ENCODE measurements at regions not wholly inside any gene's neighbourhood (a gene's known extent, or its start where the extent isn't known, plus 50 kb on each side); places are given as distances from the start of the nearest gene placed in this dataset.

DNA sequence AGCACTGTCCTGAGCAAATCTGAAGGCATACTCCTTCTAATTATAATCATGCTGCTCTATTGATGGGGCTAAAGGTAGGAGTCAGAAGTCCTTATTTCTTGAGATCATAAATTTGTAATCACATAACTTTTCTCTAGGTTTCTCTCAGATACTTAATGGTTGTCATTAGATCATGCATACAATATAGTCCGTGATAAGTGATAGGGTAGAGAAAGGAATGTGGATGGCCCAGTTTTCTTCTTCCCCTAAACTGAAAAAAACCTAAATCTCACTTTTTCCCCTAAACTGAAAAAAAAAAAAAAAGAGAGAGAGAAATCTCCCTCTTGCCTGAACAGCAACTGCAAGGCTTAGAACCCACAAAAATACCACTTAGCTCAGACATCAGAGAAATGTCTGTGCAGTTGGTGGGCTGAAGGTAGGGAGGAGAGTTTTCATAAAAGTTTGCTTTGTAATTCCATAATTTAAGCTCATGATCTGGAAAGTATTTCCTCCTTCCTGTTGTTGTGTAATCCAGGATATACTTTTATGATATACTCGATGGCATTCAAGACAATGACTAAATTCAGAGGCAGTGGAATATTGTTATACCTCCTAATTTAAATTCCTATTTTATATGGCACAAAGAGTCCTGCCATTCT lies 79.3 kb upstream of the ITPRID2 start:
- DNase-seq (no peak), ATAC-seq (ENCODE audit: poor library complexity) (no peak)
- Histone ChIP-seq H3K9me3 (ENCODE audit: control insufficient read depth in 1 of 2, insufficient read depth in 1 of 2, low read length in 2 of 2) (no peaks in the 10 kb centered on the region), H3K27ac (ENCODE audit: low read depth in 1 of 2, low read length in 2 of 2) (no peak overlapping the region), H3K4me1 (ENCODE audit: insufficient read depth, low read length) (no peaks in the 10 kb centered on the region), H3K27me3 (ENCODE audit: control insufficient read depth in 1 of 2, insufficient read depth in 2 of 2, low read length in 2 of 2) (peaks cover 0 to 7% of the 10 kb centered on the region in 2 experiments), H3K4me3 (ENCODE audit: low read length) (no peak overlapping the region), H3K36me3 (ENCODE audit: insufficient read depth, low read length) (no peaks in the 10 kb centered on the region)
- no peak for TF ChIP-seq CTCF (IDR thresholded peaks at IDR 0.05)
- Mint-ChIP-seq H3K27ac (no peak overlapping the region), H3K4me1 (ENCODE audit: low read depth) (peaks cover 13% of the 10 kb centered on the region), H3K4me3 (no peak overlapping the region), H3K9me3 (no peaks in the 10 kb centered on the region), H3K36me3 (ENCODE audit: low read depth) (no peaks in the 10 kb centered on the region), H3K27me3 (no peaks in the 10 kb centered on the region)
- intact Hi-C loops (cut with DNase I, micrococcal nuclease), result no loop called here
- CTCF ChIA-PET, result no interaction called here
- POLR2A ChIA-PET, result interaction anchor here (0.6 kb wide), 1 partner anchor 1867 kb away, joined by 7 read pairs; no protein-coding TSS in a partner anchor

DNA sequence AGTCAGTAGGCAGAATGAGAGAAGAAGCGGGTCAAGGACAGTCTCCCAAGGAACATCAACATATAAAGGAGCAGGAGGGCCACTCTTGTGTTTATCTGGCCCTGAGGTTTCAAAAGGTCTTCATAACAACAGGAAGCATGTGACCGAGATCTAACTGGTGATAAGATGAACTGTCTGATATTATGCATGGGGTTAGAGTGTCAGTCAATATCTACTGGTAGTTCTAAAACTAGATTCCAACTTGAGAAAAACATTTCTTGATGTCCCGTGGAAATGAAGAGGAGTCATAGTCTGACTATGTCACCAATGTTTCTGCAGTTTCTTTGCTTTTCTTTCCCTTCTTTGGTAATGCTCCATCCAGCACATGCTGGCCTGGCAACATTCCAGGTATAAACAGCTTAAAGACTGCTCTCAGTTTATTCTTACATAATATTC lies 77.5 kb upstream of the ITPRID2 start:
- Histone ChIP-seq H3K4me1 (ENCODE audit: insufficient read depth, low read length) (no peaks in the 10 kb centered on the region), H3K4me3 (ENCODE audit: low read length) (no peak overlapping the region), H3K9me3 (ENCODE audit: control insufficient read depth in 1 of 2, insufficient read depth in 1 of 2, low read length in 2 of 2) (no peaks in the 10 kb centered on the region), H3K27ac (ENCODE audit: low read depth in 1 of 2, low read length in 2 of 2) (no peak overlapping the region), H3K27me3 (ENCODE audit: control insufficient read depth in 1 of 2, insufficient read depth in 2 of 2, low read length in 2 of 2) (peaks cover 0 to 3% of the 10 kb centered on the region in 2 experiments), H3K36me3 (ENCODE audit: insufficient read depth, low read length) (no peaks in the 10 kb centered on the region)
- ChIA-PET POLR2A (no interaction called here), CTCF (no interaction called here)
- DNase-seq, result peak in 2 of 14 experiments; percentile 2 to 16
- no peak overlapping the region for H3K4me3 Mint-ChIP-seq
- no peak for TF ChIP-seq CTCF (IDR thresholded peaks at IDR 0.05)
- no peaks in the 10 kb centered on the region for H3K9me3 Mint-ChIP-seq
- H3K36me3 Mint-ChIP-seq (ENCODE audit: low read depth), result no peaks in the 10 kb centered on the region
- no peak overlapping the region for H3K27ac Mint-ChIP-seq
- peaks cover 13% of the 10 kb centered on the region for H3K4me1 Mint-ChIP-seq (ENCODE audit: low read depth)
- intact Hi-C loops (cut with DNase I, micrococcal nuclease), result no loop called here
- no peaks in the 10 kb centered on the region for H3K27me3 Mint-ChIP-seq
- ATAC-seq (ENCODE audit: poor library complexity), result no peak

GRCh38 chr2:181817509-181817908 lies 74.0 kb upstream of the ITPRID2 start:
- Histone ChIP-seq H3K27ac (ENCODE audit: low read depth in 1 of 2, low read length in 2 of 2) (no peak overlapping the region), H3K4me1 (ENCODE audit: insufficient read depth, low read length) (no peaks in the 10 kb centered on the region), H3K27me3 (ENCODE audit: control insufficient read depth in 1 of 2, insufficient read depth in 2 of 2, low read length in 2 of 2) (no peaks in the 10 kb centered on the region), H3K4me3 (ENCODE audit: low read length) (no peak overlapping the region), H3K36me3 (ENCODE audit: insufficient read depth, low read length) (no peaks in the 10 kb centered on the region), H3K9me3 (ENCODE audit: control insufficient read depth in 1 of 2, insufficient read depth in 1 of 2, low read length in 2 of 2) (no peaks in the 10 kb centered on the region)
- Mint-ChIP-seq H3K4me1 (ENCODE audit: low read depth) (peaks cover 13% of the 10 kb centered on the region), H3K27me3 (no peaks in the 10 kb centered on the region), H3K27ac (no peak overlapping the region), H3K36me3 (ENCODE audit: low read depth) (no peaks in the 10 kb centered on the region), H3K9me3 (no peaks in the 10 kb centered on the region), H3K4me3 (no peak overlapping the region)
- ATAC-seq (ENCODE audit: poor library complexity) (no peak), DNase-seq (no peak)
- intact Hi-C loops (cut with DNase I, micrococcal nuclease), result no loop called here
- ChIA-PET POLR2A (no interaction called here), CTCF (interaction anchor here (1.5 kb wide), 1 partner anchor 13 kb away, joined by 3 read pairs; no protein-coding TSS in a partner anchor)
- TF ChIP-seq CTCF (IDR thresholded peaks at IDR 0.05), result no peak

Measured in CD4-positive, alpha-beta T cell (primary cell).